Loucy (cell line): ENCODE measurements at regions not wholly inside any gene's neighbourhood (a gene's known extent, or its start where the extent isn't known, plus 50 kb on each side); places are given as distances from the start of the nearest gene placed in this dataset.

ENCODE experiments used
- H2AFZ ChIP-seq: fragments of 200-600 bp; sonication (generic); 2 replicates; pipeline ENCODE4 v1.6.0; 2016; ENCODE audit warnings: antibody characterized with exemption, mild to moderate bottlenecking, low read length, moderate library complexity
- H3F3A ChIP-seq: fragments of 200-600 bp; 2 replicates; pipeline ENCODE4 v1.6.0; 2016; ENCODE audit warnings: antibody characterized with exemption, low read depth, mild to moderate bottlenecking
- H3K27me3 ChIP-seq: fragments of 200-600 bp; sonication (generic); 2 replicates; pipeline ENCODE4 v1.6.1; 2014; ENCODE audit warnings: low read length, mild to moderate bottlenecking; ENCODE audit not compliant: insufficient read depth, poor library complexity, severe bottlenecking
- H3K36me3 ChIP-seq: fragments of 200-600 bp; sonication (generic); 2 replicates; pipeline ENCODE4 v1.6.1; 2016; ENCODE audit warnings: low read length; ENCODE audit not compliant: insufficient read depth
- H3K4me1 ChIP-seq: fragments of 200-600 bp; sonication (generic); 2 replicates; pipeline ENCODE4 v1.5.1; 2014; ENCODE audit warnings: low read length, mild to moderate bottlenecking; ENCODE audit not compliant: insufficient read depth, poor library complexity, severe bottlenecking
- H3K4me2 ChIP-seq: fragments of 200-600 bp; sonication (generic); 2 replicates; pipeline ENCODE4 v1.6.0; 2014; ENCODE audit warnings: antibody characterized with exemption, low read length, low read depth, mild to moderate bottlenecking; ENCODE audit not compliant: poor library complexity, severe bottlenecking
- H3K4me3 ChIP-seq: fragments of 200-600 bp; sonication (generic); 2 replicates; pipeline ENCODE4 v1.5.1; 2014; ENCODE audit warnings: low read length, mild to moderate bottlenecking, mixed read lengths; ENCODE audit not compliant: poor library complexity, severe bottlenecking
- H3K79me2 ChIP-seq: fragments of 200-600 bp; sonication (generic); 2 replicates; pipeline ENCODE4 v1.6.1; 2014; ENCODE audit warnings: low read length; ENCODE audit not compliant: insufficient read depth
- H3K9ac ChIP-seq: fragments of 200-600 bp; sonication (generic); 2 replicates; pipeline ENCODE4 v1.6.0; 2014; ENCODE audit warnings: mild to moderate bottlenecking, low read depth, low read length, moderate library complexity; ENCODE audit not compliant: poor library complexity, severe bottlenecking
- H3K9me2 ChIP-seq: fragments of 200-600 bp; sonication (generic); replicated peaks from 2 replicates; pipeline ENCODE4 v1.6.1; 2016; ENCODE audit warnings: low read depth, low read length, mixed read lengths
- H3K9me3 ChIP-seq: fragments of 200-600 bp; sonication (generic); 2 replicates; pipeline ENCODE4 v1.6.1; 2014; ENCODE audit warnings: mild to moderate bottlenecking, antibody characterized with exemption, low read length, low read depth; ENCODE audit not compliant: insufficient read depth
- H4K20me1 ChIP-seq: fragments of 200-600 bp; sonication (generic); 2 replicates; pipeline ENCODE4 v1.6.0; 2014; ENCODE audit warnings: antibody characterized with exemption, low read length, mild to moderate bottlenecking; ENCODE audit not compliant: insufficient read depth, poor library complexity, severe bottlenecking
- CTCF ChIP-seq: fragments of 200-600 bp; sonication (generic); conservative IDR thresholded peaks from 2 replicates; pipeline ENCODE4 v1.5.1; 2014; ENCODE audit warnings: mild to moderate bottlenecking, antibody characterized with exemption, low read length
- EZH2phosphoT487 ChIP-seq: fragments of 200-600 bp; IDR thresholded peaks from 2 replicates; pipeline ENCODE4 v1.6.1; 2018; ENCODE audit warnings: antibody characterized with exemption, mild to moderate bottlenecking, moderate library complexity, borderline replicate concordance

DNA sequence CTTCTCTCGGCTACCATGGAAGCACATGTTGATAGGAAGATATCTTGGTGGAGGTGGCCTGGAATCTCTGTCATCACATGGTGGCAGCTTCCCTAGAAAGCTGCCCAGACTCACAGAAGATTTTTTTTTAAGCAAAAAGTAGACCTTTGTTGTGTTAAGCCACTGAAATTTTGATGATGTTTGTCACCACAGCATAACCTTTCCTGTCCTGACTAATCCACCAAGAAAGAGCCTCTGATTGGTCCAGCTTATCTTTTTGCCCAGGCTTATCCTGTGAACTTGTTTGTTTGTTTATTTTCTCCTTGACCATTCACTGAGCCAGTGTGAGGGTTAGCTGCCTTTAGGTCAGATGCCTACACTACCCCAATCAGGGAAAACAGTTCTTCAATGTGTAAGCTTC lies 96.5 kb upstream of the LHX1 start:
- Histone ChIP-seq H3K4me1 (no peaks in the 10 kb centered on the region), H2AFZ (no peak overlapping the region), H3K9me2 (no peaks in the 10 kb centered on the region), H4K20me1 (no peaks in the 10 kb centered on the region), H3F3A (no peaks in the 10 kb centered on the region), H3K9me3 (no peaks in the 10 kb centered on the region), H3K79me2 (no peaks in the 10 kb centered on the region), H3K27me3 (no peaks in the 10 kb centered on the region), H3K4me3 (no peak overlapping the region), H3K36me3 (no peaks in the 10 kb centered on the region), H3K4me2 (no peak overlapping the region), H3K9ac (no peak overlapping the region)
- TF ChIP-seq EZH2phosphoT487 (no peak), CTCF (no peak)

- Histone ChIP-seq H3F3A (no peaks in the 10 kb centered on the region), H3K9ac (no peak overlapping the region), H3K79me2 (no peaks in the 10 kb centered on the region), H3K4me2 (no peak overlapping the region), H3K4me3 (no peak overlapping the region), H2AFZ (no peak overlapping the region), H3K9me3 (no peaks in the 10 kb centered on the region), H3K4me1 (no peaks in the 10 kb centered on the region), H3K36me3 (no peaks in the 10 kb centered on the region), H4K20me1 (no peaks in the 10 kb centered on the region), H3K27me3 (no peaks in the 10 kb centered on the region), H3K9me2 (no peaks in the 10 kb centered on the region)
- no peak for TF ChIP-seq EZH2phosphoT487
- TF ChIP-seq CTCF = no peak
These were observed 95.0 kb upstream of the LHX1 start for GRCh38 chr17:36842231-36842819.

DNA sequence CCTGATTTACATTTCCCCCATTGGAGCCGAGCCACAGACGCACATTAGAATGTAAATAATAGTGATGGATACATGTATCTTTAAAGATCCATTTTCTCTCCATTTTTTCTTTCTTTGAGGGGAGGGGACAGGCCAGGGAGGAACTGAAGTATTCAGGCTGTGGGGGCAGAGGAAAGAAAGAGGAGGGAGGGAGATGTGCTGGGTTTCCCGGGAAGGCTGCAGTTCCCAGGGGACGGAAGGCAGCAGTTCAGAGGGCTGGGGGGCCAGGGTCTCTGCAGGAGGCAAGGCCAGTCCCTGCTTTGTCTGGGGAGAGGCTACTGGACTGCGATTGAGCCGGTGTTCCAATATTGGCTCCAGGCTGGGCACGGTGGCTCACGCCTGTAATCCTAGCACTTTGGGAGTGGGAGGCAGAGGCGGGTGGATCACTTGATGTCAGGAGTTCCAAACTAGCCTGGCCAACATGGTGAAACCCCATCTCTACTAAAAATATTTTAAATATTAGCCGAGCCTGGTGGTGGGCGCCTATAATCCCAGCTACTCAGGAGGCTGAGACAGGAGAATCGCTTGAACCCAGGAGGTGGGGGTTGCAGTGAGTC lies 94.2 kb upstream of the LHX1 start:
- H3K9ac ChIP-seq = no peak overlapping the region
- no peak overlapping the region for H3K4me2 ChIP-seq
- H3K9me2 ChIP-seq = no peaks in the 10 kb centered on the region
- H2AFZ ChIP-seq = no peak overlapping the region
- TF ChIP-seq EZH2phosphoT487 (no peak), CTCF (no peak)
- H3F3A ChIP-seq = no peaks in the 10 kb centered on the region
- no peaks in the 10 kb centered on the region for H3K79me2 ChIP-seq
- H3K27me3 ChIP-seq = no peaks in the 10 kb centered on the region
- no peaks in the 10 kb centered on the region for H4K20me1 ChIP-seq
- H3K36me3 ChIP-seq = no peaks in the 10 kb centered on the region
- H3K9me3 ChIP-seq = no peaks in the 10 kb centered on the region
- H3K4me3 ChIP-seq = no peak overlapping the region
- H3K4me1 ChIP-seq = no peaks in the 10 kb centered on the region
